ENCODE measurements at regions not wholly inside any gene's neighbourhood (a gene's known extent, or its start where the extent isn't known, plus 50 kb on each side); places are given as distances from the start of the nearest gene placed in this dataset.

DNA sequence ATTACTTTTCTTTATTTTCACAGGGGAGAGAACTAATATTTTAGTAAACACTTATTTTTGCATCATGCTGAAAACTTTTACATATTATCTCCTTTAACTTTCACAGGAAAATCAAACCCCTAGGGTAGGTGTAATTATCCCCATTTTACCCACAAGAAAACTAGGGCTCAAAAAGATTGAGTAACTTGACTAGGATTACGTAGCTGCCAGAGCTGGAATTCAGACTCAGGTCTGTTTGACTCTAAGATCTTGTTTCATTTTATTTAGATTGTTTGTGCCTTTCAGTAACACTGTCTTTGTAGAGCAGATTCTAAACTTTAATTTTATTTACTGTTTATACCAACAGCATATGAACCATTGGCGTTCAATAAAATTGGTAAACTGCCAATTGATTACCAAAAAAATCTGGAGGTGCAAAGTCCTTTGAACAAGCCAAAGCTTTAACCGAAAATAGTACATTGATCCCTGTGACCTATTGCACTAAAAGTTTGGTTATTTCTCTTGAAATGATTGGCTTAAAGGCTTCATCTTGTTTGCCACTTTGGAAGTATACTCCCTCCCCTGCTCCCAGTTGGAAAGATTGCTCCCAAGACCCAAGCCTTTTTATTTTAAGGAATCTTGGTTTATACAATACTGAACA, 71.0 kb upstream of the WDR26 start:
- H3K4me1 ChIP-seq (ENCODE audit: insufficient read depth, low read length), result peaks cover 29% of the 10 kb centered on the region
- H2AFZ ChIP-seq (ENCODE audit: low read length), result no peak overlapping the region
- no peak overlapping the region for H3K4me2 ChIP-seq (ENCODE audit: insufficient read depth, low read length)
- H3K4me3 ChIP-seq (ENCODE audit: insufficient read depth, low read length), result no peak overlapping the region
- no peaks in the 10 kb centered on the region for H3K79me2 ChIP-seq (ENCODE audit: insufficient read depth, low read length)
- no peaks in the 10 kb centered on the region for H3K9me3 ChIP-seq (ENCODE audit: low read depth, low read length)
- H3K36me3 ChIP-seq (ENCODE audit: insufficient read depth, low read length), result no peaks in the 10 kb centered on the region
- H3K27ac ChIP-seq (ENCODE audit: low read depth, low read length), result no peak overlapping the region
- H3K27me3 ChIP-seq (ENCODE audit: insufficient read depth, low read length), result no peaks in the 10 kb centered on the region
- DNase-seq (ENCODE audit: insufficient read length, low spot score, missing footprints), result no peak
- TF ChIP-seq, protein P1, sequence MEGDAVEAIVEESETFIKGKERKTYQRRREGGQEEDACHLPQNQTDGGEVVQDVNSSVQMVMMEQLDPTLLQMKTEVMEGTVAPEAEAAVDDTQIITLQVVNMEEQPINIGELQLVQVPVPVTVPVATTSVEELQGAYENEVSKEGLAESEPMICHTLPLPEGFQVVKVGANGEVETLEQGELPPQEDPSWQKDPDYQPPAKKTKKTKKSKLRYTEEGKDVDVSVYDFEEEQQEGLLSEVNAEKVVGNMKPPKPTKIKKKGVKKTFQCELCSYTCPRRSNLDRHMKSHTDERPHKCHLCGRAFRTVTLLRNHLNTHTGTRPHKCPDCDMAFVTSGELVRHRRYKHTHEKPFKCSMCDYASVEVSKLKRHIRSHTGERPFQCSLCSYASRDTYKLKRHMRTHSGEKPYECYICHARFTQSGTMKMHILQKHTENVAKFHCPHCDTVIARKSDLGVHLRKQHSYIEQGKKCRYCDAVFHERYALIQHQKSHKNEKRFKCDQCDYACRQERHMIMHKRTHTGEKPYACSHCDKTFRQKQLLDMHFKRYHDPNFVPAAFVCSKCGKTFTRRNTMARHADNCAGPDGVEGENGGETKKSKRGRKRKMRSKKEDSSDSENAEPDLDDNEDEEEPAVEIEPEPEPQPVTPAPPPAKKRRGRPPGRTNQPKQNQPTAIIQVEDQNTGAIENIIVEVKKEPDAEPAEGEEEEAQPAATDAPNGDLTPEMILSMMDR (IDR thresholded peaks at IDR 0.05; ENCODE audit: extremely low read depth, low read depth, low read length), result no peak
- H4K20me1 ChIP-seq (ENCODE audit: insufficient read depth, low read length), result no peaks in the 10 kb centered on the region

DNA sequence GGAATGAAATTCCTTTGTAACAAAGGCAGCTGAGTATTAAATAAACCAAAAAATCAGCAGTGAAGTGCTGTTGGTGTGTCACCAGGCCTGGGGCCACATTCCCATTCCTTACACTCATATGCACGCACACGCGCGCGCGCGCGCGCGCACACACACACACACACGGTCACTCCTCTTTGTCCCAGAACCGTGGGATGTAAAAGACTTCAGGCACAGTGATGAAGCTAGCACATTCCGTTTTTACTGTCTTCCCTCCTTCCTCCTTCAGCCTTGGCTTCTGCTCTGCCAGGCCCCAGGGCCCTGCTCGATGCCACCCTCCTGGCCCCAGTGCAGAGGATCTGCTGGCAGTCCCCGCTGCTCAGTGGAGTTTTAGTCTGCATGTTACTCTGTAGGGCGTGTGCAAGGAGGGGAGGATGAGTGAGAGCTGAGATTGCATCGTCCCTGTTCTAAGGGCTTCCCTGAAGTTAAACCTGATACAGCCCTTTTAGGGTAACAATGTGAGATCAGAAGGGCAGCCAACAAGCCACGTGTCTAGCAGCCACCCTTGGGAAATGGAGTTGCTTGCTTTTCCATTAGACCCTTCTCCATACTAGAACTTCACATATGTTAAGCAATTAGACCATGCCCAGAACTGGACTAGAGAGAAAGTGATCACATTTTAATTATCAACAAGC, 71.7 kb upstream of the WDR26 start:
- no peak overlapping the region for H3K27ac ChIP-seq (ENCODE audit: low read depth, low read length)

DNA sequence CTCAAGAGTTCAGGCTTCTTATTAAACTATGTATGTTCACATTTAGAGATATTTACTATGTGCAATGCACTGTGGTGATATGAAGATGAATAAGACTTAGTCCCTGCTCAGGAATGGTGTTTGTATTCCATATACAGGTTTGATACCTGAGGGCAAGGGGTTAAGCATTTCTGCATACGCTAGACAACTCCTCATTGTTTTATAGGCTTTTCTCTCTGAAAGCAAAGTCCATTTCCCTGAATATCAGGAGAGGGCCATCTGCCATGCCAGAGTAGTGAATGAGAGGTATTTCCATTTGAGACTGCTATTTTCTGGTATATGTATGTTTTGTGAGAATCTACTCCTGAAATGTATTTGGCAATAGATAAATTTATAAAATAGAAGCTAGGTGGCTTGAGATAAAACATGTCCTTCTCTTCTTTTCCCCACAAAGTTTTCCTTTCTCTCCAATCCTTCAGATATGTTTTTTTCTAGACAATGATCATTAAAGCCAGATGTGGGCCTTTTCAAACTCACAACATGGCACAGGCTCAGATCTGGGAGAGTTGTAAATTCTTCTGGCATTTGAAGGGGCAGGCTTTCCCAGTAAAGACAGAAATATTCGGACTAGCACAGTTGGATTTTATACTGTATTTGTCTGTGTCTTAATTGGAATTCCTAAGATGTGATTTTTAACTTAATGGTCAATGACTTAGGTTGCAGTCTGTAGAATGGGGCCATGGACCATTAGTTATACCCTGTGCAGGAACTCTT, 73.3 kb upstream of the WDR26 start:
- peaks cover 27% of the 10 kb centered on the region for H3K4me1 ChIP-seq (ENCODE audit: insufficient read depth, low read length)

More for the DNA sequence above, 71.7 kb upstream of the WDR26 start:
- no peaks in the 10 kb centered on the region for H3K36me3 ChIP-seq (ENCODE audit: insufficient read depth, low read length)
- H3K4me2 ChIP-seq (ENCODE audit: insufficient read depth, low read length), result no peak overlapping the region
- no peaks in the 10 kb centered on the region for H4K20me1 ChIP-seq (ENCODE audit: insufficient read depth, low read length)
- H3K4me1 ChIP-seq (ENCODE audit: insufficient read depth, low read length), result peaks cover 32% of the 10 kb centered on the region
- H3K4me3 ChIP-seq (ENCODE audit: insufficient read depth, low read length), result no peak overlapping the region
- TF ChIP-seq, protein P1 (IDR thresholded peaks at IDR 0.05; ENCODE audit: extremely low read depth, low read depth, low read length), result no peak
- no peaks in the 10 kb centered on the region for H3K79me2 ChIP-seq (ENCODE audit: insufficient read depth, low read length)
- no peaks in the 10 kb centered on the region for H3K9me3 ChIP-seq (ENCODE audit: low read depth, low read length)
- peak overlapping the region; percentile 32 for H2AFZ ChIP-seq (ENCODE audit: low read length)
- no peak for DNase-seq (ENCODE audit: insufficient read length, low spot score, missing footprints)
- no peaks in the 10 kb centered on the region for H3K27me3 ChIP-seq (ENCODE audit: insufficient read depth, low read length)

More for the DNA sequence above, 73.3 kb upstream of the WDR26 start:
- TF ChIP-seq, protein P1 (IDR thresholded peaks at IDR 0.05; ENCODE audit: extremely low read depth, low read depth, low read length), result no peak
- Histone ChIP-seq H3K27ac (ENCODE audit: low read depth, low read length) (no peak overlapping the region), H3K36me3 (ENCODE audit: insufficient read depth, low read length) (no peaks in the 10 kb centered on the region), H3K27me3 (ENCODE audit: insufficient read depth, low read length) (no peaks in the 10 kb centered on the region), H2AFZ (ENCODE audit: low read length) (no peak overlapping the region), H3K4me3 (ENCODE audit: insufficient read depth, low read length) (no peak overlapping the region), H4K20me1 (ENCODE audit: insufficient read depth, low read length) (no peaks in the 10 kb centered on the region), H3K9me3 (ENCODE audit: low read depth, low read length) (no peaks in the 10 kb centered on the region), H3K4me2 (ENCODE audit: insufficient read depth, low read length) (no peak overlapping the region), H3K79me2 (ENCODE audit: insufficient read depth, low read length) (no peaks in the 10 kb centered on the region)
- DNase-seq (ENCODE audit: insufficient read length, low spot score, missing footprints), result peak; percentile 76

All from osteoblast (primary cell).